Fibroblast of mammary gland (primary cell): ENCODE measurements at regions not wholly inside any gene's neighbourhood (a gene's known extent, or its start where the extent isn't known, plus 50 kb on each side); places are given as distances from the start of the nearest gene placed in this dataset.

Experiments
- DNase-seq: peaks from one replicate; pipeline ENCODE4 v3.0.0-alpha.2; 2010; ENCODE audit warnings: low read depth
- H3K4me3 ChIP-seq: 2 replicates; pipeline ENCODE4 v1.5.1; 2011; ENCODE audit warnings: low read depth, mild to moderate bottlenecking, low read length, moderate library complexity; ENCODE audit not compliant: control insufficient read depth
- CTCF ChIP-seq: conservative IDR thresholded peaks from 2 replicates; pipeline ENCODE4 v1.5.1; 2011; ENCODE audit warnings: low read depth, low read length, inconsistent platforms; ENCODE audit not compliant: control insufficient read depth, insufficient read depth

GRCh38 chr12:21993438-21993981 lies 52.3 kb upstream of the ABCC9 start:
- no peak overlapping the region for H3K4me3 ChIP-seq
- no peak for DNase-seq
- TF ChIP-seq CTCF: no peak

GRCh38 chr12:21992823-21993222 lies 51.6 kb upstream of the ABCC9 start:
- DNase-seq: peak; percentile 15
- no peak overlapping the region for H3K4me3 ChIP-seq
- no peak for TF ChIP-seq CTCF

GRCh38 chr12:21991526-21991925 lies 50.3 kb upstream of the ABCC9 start:
- DNase-seq: no peak
- no peak for TF ChIP-seq CTCF
- H3K4me3 ChIP-seq: no peak overlapping the region
